OCI-LY1 (cell line): ENCODE measurements at regions not wholly inside any gene's neighbourhood (a gene's known extent, or its start where the extent isn't known, plus 50 kb on each side); places are given as distances from the start of the nearest gene placed in this dataset.

Source experiments
- CTCF ChIP-seq: fragments of 200-600 bp; sonication (generic), shearing (Covaris generic); IDR thresholded peaks from 2 replicates; pipeline ENCODE4 v1.5.1; 2017; ENCODE audit warnings: mild to moderate bottlenecking, antibody characterized with exemption, low read length, moderate library complexity, mixed read lengths
- EZH2 ChIP-seq: fragments of 200-600 bp; sonication (generic), shearing (Covaris generic); IDR thresholded peaks from 2 replicates; pipeline ENCODE4 v1.8.0; 2017; ENCODE audit warnings: borderline replicate concordance, mixed run types, mild to moderate bottlenecking, antibody characterized with exemption, low read length, moderate library complexity, mixed read lengths

- TF ChIP-seq CTCF = no peak
- TF ChIP-seq EZH2 = no peak
Observed at GRCh38 chr4:45502471-45502870, 621.4 kb downstream of the GABRG1 start.
